ENCODE measurements at regions not wholly inside any gene's neighbourhood (a gene's known extent, or its start where the extent isn't known, plus 50 kb on each side); places are given as distances from the start of the nearest gene placed in this dataset.

GRCh38 chr22:47697861-47698260 is 935.4 kb downstream of the TBC1D22A start:
- no peak for DNase-seq (ENCODE audit: low read depth)

DNA sequence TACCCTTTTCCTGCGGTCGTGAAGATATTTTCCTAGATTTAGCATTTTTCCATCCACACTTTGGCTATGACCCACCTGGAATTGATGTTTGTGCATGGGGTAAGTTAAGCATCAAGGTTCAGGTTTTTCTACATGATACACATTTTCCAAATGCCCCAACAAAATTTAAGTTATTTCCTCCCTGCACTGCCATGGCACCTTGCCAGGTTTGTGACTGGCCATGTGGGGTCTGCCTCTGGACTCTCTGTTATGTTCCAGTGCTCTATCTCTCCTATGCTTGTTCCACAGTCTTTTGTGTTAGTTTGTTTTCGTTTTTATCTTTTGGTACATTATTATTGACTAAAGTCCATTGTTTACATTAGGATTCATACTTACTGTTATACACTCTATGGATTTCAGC is 934.3 kb downstream of the TBC1D22A start:
- DNase-seq (ENCODE audit: low read depth), result no peak

DNA sequence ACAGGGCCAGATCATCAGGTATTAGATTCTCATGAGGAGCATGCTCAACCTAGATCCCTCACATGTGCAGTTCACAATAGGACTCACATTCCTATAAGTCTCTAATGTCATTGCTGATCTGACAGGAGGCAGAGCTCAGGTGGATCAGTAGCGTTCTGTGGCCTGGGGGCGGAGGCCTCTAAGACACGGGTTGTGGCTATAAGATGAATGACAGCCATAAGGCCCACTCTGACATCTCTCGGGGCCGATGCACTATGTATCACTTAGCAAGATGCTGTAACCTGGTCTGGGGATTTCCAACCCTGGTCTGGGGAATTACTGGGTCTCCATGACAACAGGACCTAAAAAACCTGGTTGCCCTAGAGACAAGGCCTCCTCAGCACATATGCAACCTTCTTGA is 932.7 kb downstream of the TBC1D22A start:
- DNase-seq (ENCODE audit: low read depth), result no peak

DNA sequence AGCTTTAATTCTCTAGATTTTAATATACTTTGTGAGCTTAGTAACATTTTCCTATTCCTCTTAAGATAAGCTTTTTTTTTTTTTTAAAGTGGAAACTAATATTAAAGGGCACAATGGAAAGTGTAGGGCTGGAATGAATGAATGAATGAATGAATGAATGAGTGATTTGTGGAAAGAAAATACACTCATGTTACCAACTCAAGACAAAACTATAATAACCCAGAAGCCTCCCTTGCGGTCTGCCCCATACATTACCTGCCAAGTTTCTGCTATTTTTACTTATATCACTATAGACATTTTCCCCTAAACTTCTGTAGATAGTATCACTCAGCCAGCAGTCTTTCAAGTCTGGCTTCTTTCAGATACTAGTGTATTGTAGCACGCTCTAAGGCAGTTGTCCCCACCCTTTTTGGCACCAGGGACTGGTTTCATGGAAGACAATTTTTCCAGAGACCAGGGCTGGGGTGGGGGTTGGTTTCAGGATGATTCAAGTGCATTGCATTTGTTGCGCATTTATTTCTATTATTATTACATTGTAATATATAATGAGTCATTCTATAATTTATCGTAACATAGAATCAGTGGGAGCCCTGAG is 932.2 kb downstream of the TBC1D22A start:
- no peak for DNase-seq (ENCODE audit: low read depth)

DNA sequence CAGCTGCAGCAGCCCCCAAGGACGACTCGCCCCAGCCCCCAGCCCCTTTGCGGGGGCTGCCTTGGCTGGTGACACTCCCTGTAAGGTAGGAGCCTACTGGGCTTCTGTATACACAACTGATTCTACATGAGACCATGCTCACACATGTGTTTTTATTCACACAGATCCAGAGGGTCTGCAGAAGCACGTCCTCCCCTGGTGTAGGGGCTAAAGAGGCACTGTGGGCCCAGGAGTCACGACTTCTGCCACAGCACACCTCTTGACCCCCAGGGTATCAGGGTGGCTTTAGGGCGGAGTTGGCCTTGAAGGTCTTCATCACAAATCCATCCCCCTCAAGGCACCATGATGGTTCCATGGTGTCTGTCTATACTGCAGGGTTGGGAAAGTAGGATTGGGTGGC is 931.2 kb downstream of the TBC1D22A start:
- DNase-seq (ENCODE audit: low read depth), result no peak

GRCh38 chr22:47692811-47693210 is 930.4 kb downstream of the TBC1D22A start:
- DNase-seq (ENCODE audit: low read depth), result no peak

DNA sequence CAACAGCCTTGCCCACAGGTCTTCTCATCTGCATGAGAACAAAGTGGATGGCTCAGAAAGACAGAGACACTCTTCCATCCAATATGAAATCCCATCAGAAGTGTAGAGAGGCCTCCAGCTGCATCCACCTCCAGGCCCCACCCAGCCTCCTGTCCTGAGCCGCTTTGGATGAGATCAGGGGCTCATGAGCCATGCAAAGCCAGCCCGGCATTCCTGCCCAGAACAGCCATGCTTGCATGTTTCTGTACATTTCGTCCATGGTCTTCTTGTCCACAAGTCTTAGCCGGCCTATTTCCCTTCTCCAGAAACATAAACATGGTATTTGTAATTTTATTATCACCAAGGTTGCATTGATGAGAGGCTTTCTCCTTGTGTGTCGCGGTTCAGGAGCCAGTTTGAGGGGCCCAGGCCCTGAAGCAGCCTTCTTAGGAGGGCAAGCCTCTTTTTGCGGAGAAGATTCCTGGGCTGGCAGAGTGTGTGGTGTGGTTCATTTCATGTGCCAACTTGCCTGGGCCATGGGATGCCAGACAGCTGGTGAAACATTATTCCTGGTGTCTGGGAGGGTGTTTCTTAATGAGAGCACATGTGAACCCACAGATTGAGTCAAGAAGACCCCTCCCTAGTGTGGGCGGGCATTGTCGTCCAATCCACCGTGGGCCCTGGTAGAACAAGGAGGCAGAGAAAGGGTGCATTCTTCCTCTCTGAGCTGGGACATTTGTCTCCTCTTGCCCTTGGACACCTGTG is 928.9 kb downstream of the TBC1D22A start:
- DNase-seq (ENCODE audit: low read depth), result no peak

DNA sequence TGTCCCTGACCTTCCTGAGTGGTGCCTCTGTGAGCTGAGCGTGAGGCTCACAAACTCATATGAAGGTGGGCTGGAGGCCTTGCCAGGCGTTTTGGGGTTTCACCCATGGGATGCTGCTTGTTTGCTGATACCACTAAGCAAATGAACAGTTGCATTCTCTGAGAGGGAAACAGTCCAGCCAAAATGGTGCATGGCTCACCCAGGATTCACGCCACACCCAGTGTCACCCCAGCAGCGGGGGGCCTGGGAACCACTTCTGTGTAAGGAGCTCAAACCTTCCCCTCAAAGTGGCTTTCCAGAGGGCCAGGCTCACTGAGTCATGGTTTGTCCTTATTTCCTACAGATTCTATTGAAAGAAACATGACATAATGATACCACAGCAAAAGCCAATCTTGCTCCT is 928.1 kb downstream of the TBC1D22A start:
- no peak for DNase-seq (ENCODE audit: low read depth)

DNA sequence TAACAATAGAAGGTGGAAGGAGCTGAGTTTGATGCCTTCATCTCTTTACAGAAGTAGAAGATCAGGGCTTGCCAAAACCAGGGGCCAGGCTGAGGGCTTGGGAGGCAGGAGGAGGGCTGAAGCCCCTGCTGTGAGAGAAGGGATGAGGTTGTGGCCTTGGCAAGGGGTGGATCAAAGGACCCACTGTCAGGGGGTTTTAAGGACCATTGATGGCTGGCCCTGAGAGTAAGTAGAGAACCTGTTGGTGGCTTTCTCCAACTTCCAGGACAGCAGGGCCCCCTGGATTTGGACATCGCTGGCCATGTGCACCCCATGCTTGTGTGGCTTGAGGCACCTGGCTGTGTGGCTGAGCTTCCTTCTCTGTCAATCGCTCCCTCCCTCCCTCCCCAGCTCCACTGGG is 927.7 kb downstream of the TBC1D22A start:
- DNase-seq (ENCODE audit: low read depth), result no peak

DNA sequence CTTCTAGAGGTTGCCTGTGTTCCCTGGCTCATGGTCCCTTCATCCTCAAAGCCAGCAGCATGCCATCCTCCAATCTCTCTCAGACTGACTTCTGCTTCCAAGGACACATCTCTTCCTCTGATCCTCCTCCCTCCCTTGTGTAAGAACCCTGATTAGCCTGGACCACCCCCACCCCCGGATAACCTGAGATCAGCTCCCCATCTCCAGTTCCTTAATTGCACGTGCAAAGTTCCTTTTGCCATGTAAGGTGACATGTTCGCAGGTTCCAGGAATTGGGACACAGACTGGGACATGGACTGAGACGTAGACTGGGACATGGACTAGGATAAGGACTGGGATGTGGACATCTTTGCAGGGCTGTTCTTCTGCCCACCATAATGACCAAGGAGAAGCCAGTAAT is 925.3 kb downstream of the TBC1D22A start:
- no peak for DNase-seq (ENCODE audit: low read depth)

GRCh38 chr22:47687346-47687655 is 924.9 kb downstream of the TBC1D22A start:
- DNase-seq (ENCODE audit: low read depth), result no peak

- no peak for DNase-seq (ENCODE audit: low read depth)
These were observed 924.3 kb downstream of the TBC1D22A start for GRCh38 chr22:47686594-47687345.

DNA sequence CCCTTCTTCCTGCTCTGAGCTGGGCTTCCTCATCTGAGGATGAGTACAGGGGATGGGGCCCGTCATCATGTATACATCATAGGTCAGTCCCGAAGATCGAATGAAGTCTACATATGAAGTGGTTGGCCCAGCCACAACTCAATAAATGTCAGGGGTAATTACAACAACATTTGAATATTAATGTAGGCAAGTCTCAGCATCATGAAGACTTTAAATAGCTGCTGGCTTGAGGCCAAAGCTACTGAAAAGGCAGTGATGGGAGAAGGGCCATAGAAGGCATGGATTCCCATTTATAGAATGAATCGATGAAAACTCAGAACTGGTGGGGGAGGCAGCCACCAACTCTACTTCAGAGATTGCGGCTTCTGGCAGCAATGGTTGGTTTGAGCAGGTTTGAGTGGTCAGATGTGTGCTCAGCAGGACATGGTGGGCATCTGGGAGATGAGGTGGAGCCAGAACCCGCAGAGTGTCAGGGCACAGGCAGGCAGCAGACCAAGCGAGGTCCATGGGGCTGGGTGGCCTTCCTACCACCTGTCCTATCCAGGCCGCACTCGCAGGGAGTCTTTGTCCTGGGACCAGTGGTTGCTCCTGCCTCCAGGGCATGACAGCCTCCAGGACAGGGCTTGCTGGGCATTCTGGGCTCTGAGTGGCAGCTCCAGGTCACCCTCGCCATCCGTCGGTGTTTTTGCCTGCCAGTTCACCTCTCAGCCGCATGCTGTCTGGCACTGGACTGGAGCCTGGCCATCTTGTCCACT is 919.1 kb downstream of the TBC1D22A start:
- no peak for DNase-seq (ENCODE audit: low read depth)

DNA sequence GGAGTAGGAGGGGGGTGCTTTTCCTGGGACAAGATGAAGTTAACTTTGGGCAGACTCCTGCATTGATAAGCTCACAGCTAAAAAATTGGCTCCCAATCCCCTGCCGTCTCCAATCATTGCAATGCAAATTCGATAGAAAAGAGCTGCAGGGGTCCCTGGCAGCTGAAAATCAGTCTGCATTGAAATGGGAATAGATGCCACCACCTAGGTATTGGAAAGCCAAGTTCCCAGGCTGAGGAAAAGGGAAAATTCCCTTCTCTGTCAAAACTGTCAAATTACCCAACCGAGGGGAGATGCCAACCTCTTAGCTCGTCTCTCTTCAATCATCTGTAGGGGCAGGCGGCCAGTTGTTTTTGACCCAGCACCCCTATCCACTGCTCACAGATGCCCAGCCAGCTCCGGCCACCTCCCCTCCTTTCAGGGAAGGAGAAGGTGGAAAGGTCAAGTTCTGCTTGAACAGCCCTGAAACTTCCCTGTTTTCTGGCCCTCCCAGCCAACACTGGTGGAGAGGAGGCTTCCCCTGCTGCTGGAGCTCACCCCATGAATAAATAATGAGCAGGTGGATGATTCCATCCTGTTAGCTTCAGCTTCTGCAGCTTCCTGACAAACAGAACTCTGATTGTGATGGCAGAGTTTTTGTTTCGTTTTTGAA is 916.3 kb downstream of the TBC1D22A start:
- DNase-seq (ENCODE audit: low read depth), result no peak

DNA sequence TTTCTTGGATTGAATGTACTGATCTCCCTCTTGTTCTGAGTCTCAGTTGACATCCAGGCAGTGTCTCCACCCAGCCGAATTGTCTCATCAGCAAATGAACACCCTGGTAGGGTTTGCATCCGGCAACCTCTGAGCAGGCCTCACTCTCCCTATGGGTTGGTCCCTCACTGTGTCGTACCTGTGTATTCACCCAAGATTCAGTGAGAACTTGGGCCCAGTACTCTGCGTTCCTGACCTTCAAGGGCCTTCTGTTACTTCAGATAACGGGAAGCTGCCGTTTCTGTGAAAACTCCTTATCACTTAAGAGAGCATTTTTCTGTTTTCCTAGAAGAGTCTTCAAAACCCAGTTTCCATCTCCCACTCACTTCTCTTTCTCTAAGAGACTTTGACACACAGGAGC is 915.6 kb downstream of the TBC1D22A start:
- no peak for DNase-seq (ENCODE audit: low read depth)

GRCh38 chr22:47676685-47677084 is 914.2 kb downstream of the TBC1D22A start:
- DNase-seq (ENCODE audit: low read depth), result no peak

GRCh38 chr22:47674600-47674999 is 912.1 kb downstream of the TBC1D22A start:
- DNase-seq (ENCODE audit: low read depth), result no peak

- no peak for DNase-seq (ENCODE audit: low read depth)
These were observed 911.1 kb downstream of the TBC1D22A start for GRCh38 chr22:47673557-47673956.

DNA sequence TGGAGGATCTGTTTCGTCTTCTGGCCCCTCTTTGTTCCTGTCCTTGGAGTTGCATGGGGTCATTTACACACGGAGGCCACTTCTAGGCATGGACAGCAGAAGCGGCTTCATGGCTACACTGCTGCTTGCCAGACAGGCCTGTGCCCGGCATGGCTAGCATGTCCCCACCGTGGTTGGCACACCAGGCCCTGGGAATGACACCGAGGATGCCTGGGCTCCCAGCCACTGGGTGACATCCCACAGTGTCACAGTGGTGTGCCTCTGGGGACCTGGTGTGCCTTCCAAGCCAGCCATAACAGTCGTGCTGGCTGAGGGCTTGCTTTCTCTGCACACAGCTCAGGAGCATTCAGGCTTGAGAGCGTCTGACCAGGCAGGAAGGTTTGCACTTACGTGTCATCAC is 910.1 kb downstream of the TBC1D22A start:
- DNase-seq (ENCODE audit: low read depth), result no peak

DNA sequence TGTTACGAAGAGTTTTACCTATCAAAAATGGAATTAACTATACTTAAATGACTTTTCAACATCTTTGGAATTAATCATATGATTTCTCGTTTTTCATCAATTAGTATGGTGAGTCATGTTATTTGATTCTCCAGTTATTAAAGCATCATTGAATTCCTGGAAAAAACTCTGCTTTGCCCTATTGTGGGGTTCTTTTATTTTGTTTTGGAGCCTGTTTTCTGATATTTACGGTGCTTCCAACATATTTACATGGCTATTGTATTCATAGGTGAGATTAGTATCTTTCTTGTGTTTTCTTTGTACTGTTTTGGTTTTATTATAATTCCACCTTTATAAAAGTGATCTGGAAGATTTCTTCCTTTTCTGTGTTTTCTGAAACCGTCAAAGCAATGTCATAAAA is 902.7 kb downstream of the TBC1D22A start:
- no peak for DNase-seq (ENCODE audit: low read depth)

- DNase-seq (ENCODE audit: low read depth), result no peak
These were observed 901.5 kb downstream of the TBC1D22A start for GRCh38 chr22:47663615-47664605.

Measured in non-pigmented ciliary epithelial cell (primary cell).